ENCODE measurements at regions not wholly inside any gene's neighbourhood (a gene's known extent, or its start where the extent isn't known, plus 50 kb on each side); places are given as distances from the start of the nearest gene placed in this dataset.

DNA sequence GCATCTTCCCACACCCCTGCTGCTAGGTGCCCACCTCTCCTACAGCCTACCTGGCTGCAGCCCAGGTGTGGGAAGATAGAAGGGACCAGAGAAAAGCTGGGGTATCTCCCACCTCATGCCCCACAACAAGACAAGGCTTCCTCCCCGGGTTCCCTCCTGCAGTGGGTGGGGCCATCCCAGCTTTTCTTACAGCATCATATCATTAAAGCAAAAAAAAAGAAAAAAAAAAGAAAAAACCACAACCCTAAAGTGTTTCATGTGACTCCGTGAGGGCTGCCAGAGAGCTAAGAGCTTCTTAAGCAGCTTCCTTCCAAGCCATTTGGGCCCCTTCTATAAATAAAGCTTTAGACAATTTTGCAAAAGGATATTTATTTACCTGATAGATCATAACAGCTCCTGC is 455.4 kb upstream of the TSHZ3 start:
- Mint-ChIP-seq H3K36me3 (ENCODE audit: insufficient read depth) (no peaks in the 10 kb centered on the region), H3K4me3 (no peak overlapping the region), H3K27ac (no peak overlapping the region), H3K9me3 (peaks cover 0 to 7% of the 10 kb centered on the region in 2 donors), H3K27me3 (peaks cover 7 to 21% of the 10 kb centered on the region in 2 donors), H3K4me1 (ENCODE audit: low read depth in 2 of 2) (no peaks in the 10 kb centered on the region)
- DNase-seq (no peak), ATAC-seq (replicated peaks) (no peak)

DNA sequence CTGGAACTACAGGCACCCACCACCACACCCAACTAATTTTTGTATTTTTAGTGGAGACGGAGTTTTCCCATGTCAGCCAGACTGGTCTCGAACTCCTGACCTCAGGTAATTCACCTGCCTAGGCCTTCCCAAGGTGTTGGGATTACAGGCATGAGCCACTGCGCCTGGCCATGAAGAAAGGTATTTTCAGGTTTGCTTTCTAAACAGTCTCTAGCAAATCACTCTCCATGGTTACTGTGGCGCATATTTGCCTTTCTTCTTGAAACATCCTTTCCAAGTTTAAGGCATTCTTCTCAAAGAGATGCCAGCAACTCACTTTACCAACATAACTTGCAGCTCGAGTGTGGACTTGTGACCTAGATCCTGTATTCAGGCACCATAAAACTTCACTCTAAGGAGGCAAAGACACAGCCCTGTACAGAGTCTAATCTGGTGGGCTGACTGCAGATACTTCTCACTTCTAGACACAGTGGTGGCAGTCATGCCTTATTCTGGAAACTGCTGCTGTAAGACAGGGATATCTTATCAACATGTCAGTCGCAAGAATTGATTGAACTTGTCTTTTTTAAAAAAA is 461.4 kb upstream of the TSHZ3 start:
- DNase-seq: no peak
- Mint-ChIP-seq H3K36me3 (ENCODE audit: insufficient read depth) (no peaks in the 10 kb centered on the region), H3K9me3 (no peaks in the 10 kb centered on the region), H3K27ac (no peak overlapping the region), H3K4me3 (no peak overlapping the region), H3K27me3 (no peaks in the 10 kb centered on the region), H3K4me1 (ENCODE audit: low read depth in 2 of 2) (no peaks in the 10 kb centered on the region)
- no peak for ATAC-seq (replicated peaks)

DNA sequence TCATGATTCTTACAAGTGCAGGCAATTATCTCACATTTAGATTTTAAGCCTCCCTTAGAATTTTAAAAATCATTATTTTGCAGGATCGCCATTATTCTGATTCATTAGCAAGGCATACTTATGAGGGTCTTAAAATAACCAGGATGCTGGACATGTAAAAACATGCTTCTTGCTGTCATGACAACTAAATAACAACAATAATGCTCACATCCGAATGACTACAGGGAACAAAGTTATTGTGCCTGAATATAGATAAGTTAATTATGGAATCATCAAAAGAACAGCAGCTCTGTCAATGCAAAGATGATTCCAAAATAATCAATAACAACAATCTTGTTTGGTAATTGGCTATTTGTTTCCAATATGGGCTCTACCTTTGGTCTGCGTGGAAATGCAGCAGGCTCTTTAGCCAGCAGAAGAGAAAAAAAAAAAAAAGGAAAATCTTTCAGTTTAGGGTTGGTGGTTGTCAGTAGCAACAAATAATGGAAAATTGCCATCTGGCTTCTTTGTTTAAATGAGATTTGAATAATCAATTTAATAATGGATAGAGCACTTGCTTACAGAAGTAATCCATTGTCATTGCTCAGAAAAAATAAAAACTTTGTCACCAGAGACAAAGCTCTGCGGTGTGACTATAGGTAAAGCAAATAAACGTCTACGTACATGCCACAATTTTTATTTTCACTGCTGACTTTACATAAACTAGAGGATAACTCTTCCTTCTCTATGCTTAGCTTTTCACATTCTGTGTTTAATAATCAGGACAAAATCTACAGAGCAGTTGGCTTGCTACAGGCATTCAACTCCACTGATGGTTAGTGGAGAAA is 468.9 kb upstream of the TSHZ3 start:
- Mint-ChIP-seq H3K4me1 (ENCODE audit: low read depth in 2 of 2) (no peaks in the 10 kb centered on the region), H3K36me3 (ENCODE audit: insufficient read depth) (no peaks in the 10 kb centered on the region), H3K27me3 (peaks cover 0 to 6% of the 10 kb centered on the region in 2 donors), H3K27ac (no peak overlapping the region), H3K9me3 (peaks cover 2 to 9% of the 10 kb centered on the region in 2 donors), H3K4me3 (no peak overlapping the region)
- no peak for ATAC-seq (replicated peaks)
- DNase-seq: no peak

DNA sequence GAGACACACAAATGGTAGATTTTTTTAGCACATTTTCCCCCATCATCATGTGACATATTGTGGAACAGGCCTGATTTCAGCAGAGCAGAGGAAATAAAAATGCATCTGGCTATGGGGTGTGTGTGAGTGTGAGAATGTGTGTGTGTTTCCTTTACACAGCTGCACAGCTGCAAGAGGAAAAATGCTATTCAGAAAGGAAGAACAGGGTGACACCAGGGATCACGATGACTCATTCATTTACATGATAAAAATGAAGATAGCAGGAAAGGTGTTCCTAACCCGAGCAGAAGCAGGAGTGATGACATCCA is 469.5 kb upstream of the TSHZ3 start:
- Mint-ChIP-seq H3K4me1 (ENCODE audit: low read depth in 2 of 2) (no peaks in the 10 kb centered on the region), H3K4me3 (no peak overlapping the region), H3K27me3 (peaks cover 0 to 6% of the 10 kb centered on the region in 2 donors), H3K36me3 (ENCODE audit: insufficient read depth) (no peaks in the 10 kb centered on the region), H3K9me3 (peaks cover 2 to 9% of the 10 kb centered on the region in 2 donors), H3K27ac (no peak overlapping the region)
- ATAC-seq (replicated peaks): no peak
- no peak for DNase-seq

DNA sequence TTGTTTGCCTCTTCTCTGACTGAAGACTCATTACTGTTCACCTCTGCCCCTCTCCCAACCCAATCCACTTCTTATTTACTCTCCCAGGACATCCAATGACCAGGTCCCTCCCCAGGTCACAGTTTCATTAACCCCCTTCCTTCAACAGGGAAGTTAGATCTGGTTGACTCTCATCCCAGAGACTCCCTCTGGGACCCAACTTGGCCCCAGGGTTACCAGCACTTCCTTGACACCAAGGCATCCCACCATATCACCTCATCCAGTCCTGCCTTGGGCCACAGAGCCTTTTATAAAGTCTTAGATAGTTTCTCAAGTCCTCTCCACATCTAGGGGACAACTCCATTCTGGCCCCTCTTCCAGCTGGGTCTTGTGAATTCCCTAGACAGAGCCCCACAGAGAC is 470.6 kb upstream of the TSHZ3 start:
- peaks cover 0 to 6% of the 10 kb centered on the region in 2 donors for H3K27me3 Mint-ChIP-seq
- DNase-seq (no peak), ATAC-seq (replicated peaks) (no peak)
- H3K4me1 Mint-ChIP-seq (ENCODE audit: low read depth in 2 of 2): no peaks in the 10 kb centered on the region
- no peak overlapping the region for H3K4me3 Mint-ChIP-seq
- peaks cover 2 to 11% of the 10 kb centered on the region in 2 donors for H3K9me3 Mint-ChIP-seq
- H3K27ac Mint-ChIP-seq: no peak overlapping the region
- no peaks in the 10 kb centered on the region for H3K36me3 Mint-ChIP-seq (ENCODE audit: insufficient read depth)

DNA sequence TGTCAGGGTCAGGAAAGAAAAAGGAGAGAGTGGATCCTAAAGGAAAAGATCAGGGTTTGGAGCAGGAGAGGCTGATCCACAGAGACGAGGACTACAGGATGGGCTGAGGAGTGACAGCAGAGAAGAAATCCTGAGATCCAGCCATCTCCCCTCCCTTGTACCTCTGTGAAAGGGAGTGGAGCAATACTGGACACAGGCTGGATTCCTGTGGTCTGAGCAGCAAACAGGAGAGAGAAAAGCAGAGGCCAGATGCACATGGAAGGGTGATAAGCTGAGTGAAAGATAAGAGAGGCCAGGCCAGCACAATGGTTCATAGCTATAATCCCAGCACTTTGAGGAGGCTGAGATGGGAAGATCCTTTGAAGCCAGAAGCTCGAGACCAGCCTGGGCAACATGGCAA is 472.1 kb upstream of the TSHZ3 start:
- Mint-ChIP-seq H3K9me3 (peaks cover 2 to 16% of the 10 kb centered on the region in 2 donors), H3K4me3 (no peak overlapping the region)

DNA sequence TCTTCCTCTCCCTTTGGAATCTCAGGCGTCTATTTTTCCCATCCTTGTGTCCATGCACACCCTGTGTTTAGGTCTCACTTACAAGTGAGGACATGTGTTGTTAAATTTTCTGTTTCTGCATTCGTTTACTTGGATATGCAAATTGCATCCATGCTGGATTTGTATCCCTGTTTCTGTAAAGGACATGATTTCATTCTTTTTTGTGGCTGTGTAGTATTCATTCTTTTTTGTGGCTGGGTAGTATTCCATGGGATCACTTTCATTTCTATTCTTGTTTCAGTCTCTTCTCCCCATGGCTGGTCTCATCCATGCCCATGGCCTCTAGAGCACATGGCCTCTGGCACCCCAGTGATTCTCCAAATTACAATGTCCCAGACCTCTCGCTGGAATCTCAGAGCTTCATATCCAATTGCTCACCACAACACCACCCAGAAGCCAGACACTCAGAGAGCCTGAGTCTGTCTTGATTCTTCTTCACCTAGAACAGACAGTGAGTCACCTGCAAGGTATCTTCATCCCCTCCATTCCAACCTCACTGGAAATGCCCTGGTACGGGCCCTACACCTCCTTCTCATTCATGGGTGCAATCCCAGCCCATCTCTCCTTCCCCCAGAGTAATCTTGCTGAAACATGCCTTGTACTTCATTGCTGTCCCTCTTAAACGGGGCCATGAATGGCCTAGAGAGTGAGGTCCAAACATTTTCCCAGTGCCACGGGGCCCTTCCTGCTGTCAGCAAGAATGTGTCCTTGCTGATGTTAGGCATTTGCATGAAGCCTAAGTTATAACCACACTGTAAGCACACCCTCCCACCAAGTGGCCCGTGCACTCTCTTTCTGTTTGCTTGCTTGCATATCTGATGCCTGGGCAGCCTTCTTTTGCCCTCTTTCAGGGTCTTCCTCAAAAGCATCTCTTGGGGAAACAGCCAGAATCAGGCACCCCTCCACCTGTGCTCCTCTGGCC is 476.2 kb upstream of the TSHZ3 start:
- H3K4me1 Mint-ChIP-seq (ENCODE audit: low read depth in 2 of 2): no peaks in the 10 kb centered on the region
- DNase-seq: no peak
- ATAC-seq (replicated peaks): no peak
- H3K9me3 Mint-ChIP-seq: peaks cover 1 to 9% of the 10 kb centered on the region in 2 donors
- H3K27me3 Mint-ChIP-seq: peaks cover 0 to under 1% of the 10 kb centered on the region in 2 donors
- H3K27ac Mint-ChIP-seq: no peak overlapping the region
- no peak overlapping the region for H3K4me3 Mint-ChIP-seq
- H3K36me3 Mint-ChIP-seq (ENCODE audit: insufficient read depth): no peaks in the 10 kb centered on the region

More for the DNA sequence above, 472.1 kb upstream of the TSHZ3 start:
- peaks cover 0 to 6% of the 10 kb centered on the region in 2 donors for H3K27me3 Mint-ChIP-seq
- no peaks in the 10 kb centered on the region for H3K36me3 Mint-ChIP-seq (ENCODE audit: insufficient read depth)
- H3K4me1 Mint-ChIP-seq (ENCODE audit: low read depth in 2 of 2): no peaks in the 10 kb centered on the region
- no peak for DNase-seq
- no peak overlapping the region for H3K27ac Mint-ChIP-seq
- no peak for ATAC-seq (replicated peaks)

DNA sequence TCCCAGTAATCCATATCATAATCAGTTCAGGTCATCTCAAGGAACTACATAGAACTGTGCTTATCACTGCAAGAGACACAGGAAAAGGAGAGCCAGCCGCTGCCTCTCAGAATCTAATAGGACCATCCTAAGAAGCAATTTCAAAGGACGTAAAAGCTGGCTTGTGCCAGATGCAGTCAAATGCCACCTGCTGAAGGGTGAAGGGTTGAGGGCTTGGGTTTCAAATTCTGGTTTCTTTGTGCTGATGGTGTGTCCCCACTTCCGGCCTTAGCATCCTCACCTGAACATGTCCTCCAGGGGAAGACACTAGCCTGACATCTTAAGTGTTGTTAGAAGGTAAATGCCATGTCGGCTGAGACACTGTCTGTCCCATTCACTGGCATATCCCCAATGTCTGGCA is 477.1 kb upstream of the TSHZ3 start:
- no peak overlapping the region for H3K27ac Mint-ChIP-seq
- no peak for DNase-seq
- no peaks in the 10 kb centered on the region for H3K36me3 Mint-ChIP-seq (ENCODE audit: insufficient read depth)

DNA sequence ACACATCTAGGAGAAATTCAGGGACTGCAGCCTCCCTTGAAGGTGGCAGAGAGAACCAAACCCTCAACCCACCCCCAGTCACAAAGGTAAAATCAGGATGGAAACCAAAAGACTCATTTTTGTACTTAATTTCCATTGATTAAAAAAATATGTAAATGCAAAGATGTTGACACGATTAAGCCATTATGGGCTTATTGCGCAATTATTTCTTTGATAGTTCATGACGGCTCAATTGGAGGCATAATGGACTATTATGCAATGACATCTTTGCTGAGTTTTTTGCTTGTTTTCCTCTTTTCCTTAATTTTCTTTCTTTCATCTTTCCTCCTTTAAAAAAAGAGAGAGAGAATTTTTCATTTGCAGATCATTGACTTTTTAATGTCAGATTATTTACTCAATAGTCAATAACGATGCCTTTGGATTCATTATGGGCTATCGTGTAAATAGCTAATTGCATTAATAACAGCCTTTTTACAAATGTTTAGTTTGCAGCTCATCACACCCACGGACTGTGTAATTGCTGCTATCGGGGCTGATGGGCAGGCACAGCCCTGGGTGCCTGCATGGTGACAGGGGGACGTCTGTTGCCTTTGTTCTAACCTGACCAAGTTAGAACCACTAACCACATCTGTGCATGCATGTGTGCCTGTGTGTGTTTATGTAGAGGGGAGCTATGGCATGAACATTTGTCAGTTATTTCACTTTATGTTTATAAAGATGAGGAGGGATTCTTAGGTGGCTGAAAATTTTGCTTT is 482.4 kb upstream of the TSHZ3 start:
- no peak for ATAC-seq (replicated peaks)
- Mint-ChIP-seq H3K27ac (no peak overlapping the region), H3K4me1 (ENCODE audit: low read depth in 2 of 2) (no peaks in the 10 kb centered on the region), H3K27me3 (peaks cover 0 to 6% of the 10 kb centered on the region in 2 donors), H3K4me3 (no peak overlapping the region), H3K36me3 (ENCODE audit: insufficient read depth) (no peaks in the 10 kb centered on the region), H3K9me3 (peaks cover 1 to 16% of the 10 kb centered on the region in 2 donors)
- DNase-seq: no peak

More for the DNA sequence above, 477.1 kb upstream of the TSHZ3 start:
- peaks cover 0 to 7% of the 10 kb centered on the region in 2 donors for H3K9me3 Mint-ChIP-seq
- H3K4me1 Mint-ChIP-seq (ENCODE audit: low read depth in 2 of 2): no peaks in the 10 kb centered on the region
- no peak for ATAC-seq (replicated peaks)
- no peak overlapping the region for H3K4me3 Mint-ChIP-seq
- H3K27me3 Mint-ChIP-seq: no peaks in the 10 kb centered on the region

DNA sequence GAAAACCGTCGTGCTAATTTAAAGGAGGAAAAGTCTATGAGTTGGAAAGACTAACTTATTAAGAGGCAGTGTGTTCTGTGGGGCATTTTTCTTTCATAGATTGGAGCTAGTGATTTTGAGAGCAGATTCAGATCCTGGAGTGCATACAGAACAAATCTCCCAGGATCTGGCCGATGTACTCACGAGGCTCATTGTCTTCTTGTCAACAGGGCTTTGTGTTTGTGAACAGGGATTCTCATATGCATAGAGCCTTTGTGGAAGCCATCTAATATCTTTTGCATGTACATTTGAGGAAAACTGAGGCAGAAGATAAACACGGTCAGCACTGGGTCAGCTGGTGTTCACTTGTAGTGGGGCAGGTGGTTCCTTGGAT is 482.9 kb upstream of the TSHZ3 start:
- H3K4me3 Mint-ChIP-seq: no peak overlapping the region
- H3K36me3 Mint-ChIP-seq (ENCODE audit: insufficient read depth): no peaks in the 10 kb centered on the region
- no peak for DNase-seq
- no peak for ATAC-seq (replicated peaks)
- no peak overlapping the region for H3K27ac Mint-ChIP-seq
- peaks cover 1 to 16% of the 10 kb centered on the region in 2 donors for H3K9me3 Mint-ChIP-seq
- peaks cover 0 to 6% of the 10 kb centered on the region in 2 donors for H3K27me3 Mint-ChIP-seq
- H3K4me1 Mint-ChIP-seq (ENCODE audit: low read depth in 2 of 2): no peaks in the 10 kb centered on the region

DNA sequence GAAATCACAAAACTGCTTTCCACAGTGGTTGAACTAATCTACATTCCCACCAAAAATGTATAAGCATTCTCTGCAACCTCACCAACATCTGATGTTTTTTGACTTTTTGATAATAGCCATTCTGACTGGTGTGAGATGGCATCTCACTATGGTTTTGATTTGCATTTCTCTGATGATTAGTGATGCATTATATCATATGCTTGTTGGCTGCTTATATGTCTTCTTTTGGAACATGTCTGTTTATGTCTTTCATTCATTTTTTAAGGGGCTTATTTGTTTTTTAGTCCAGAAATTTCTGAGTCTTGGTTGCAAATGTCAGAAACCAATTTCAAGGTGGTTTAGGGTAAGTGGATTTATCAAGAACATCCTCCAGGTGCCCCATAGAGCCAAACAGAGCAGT is 484.8 kb upstream of the TSHZ3 start:
- no peak overlapping the region for H3K4me3 Mint-ChIP-seq
- no peaks in the 10 kb centered on the region for H3K36me3 Mint-ChIP-seq (ENCODE audit: insufficient read depth)
- no peaks in the 10 kb centered on the region for H3K4me1 Mint-ChIP-seq (ENCODE audit: low read depth in 2 of 2)
- DNase-seq (no peak), ATAC-seq (replicated peaks) (no peak)
- peaks cover 0 to 6% of the 10 kb centered on the region in 2 donors for H3K27me3 Mint-ChIP-seq
- H3K27ac Mint-ChIP-seq: no peak overlapping the region
- peaks cover 1 to 16% of the 10 kb centered on the region in 2 donors for H3K9me3 Mint-ChIP-seq

DNA sequence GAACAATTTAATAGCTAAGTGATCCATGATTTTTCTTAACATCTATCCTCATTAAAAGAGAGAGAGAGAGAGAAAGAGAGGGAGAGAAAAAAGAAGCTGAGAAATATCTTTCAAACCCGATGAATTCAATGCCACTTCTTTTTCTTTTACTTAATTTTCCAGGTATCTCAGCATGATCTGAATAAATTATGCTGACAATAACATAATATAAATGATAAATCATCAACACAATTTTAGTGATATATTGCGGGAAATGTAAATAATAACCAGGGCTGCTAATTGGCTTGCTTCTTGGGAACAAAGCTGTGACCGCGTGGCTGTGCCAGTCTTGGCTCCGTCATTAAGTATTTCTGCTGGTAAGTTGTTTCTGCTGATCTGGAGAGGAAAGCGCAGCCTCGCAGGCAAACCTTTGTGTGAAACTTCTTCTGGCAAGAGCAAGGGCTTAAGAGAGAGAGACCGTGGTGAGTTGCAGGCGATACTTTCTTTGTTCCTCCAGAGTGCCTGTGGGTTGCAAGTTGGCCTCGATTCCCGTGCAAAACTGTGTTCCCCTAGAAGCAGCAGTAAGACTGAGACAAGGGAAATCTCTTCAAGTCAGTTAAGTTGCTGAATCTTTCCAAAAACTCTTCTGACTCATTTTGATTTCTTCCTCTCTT is 489.1 kb upstream of the TSHZ3 start:
- peaks cover 1 to 15% of the 10 kb centered on the region in 2 donors for H3K9me3 Mint-ChIP-seq
- no peak overlapping the region for H3K27ac Mint-ChIP-seq
- ATAC-seq (replicated peaks): no peak

More for the DNA sequence above, 489.1 kb upstream of the TSHZ3 start:
- no peak for DNase-seq
- no peaks in the 10 kb centered on the region for H3K27me3 Mint-ChIP-seq
- H3K36me3 Mint-ChIP-seq (ENCODE audit: insufficient read depth): no peaks in the 10 kb centered on the region
- no peaks in the 10 kb centered on the region for H3K4me1 Mint-ChIP-seq (ENCODE audit: low read depth in 2 of 2)
- no peak overlapping the region for H3K4me3 Mint-ChIP-seq

Data from effector memory CD8-positive, alpha-beta T cell (primary cell).